ENCODE measurements at regions not wholly inside any gene's neighbourhood (a gene's known extent, or its start where the extent isn't known, plus 50 kb on each side); places are given as distances from the start of the nearest gene placed in this dataset.

DNA sequence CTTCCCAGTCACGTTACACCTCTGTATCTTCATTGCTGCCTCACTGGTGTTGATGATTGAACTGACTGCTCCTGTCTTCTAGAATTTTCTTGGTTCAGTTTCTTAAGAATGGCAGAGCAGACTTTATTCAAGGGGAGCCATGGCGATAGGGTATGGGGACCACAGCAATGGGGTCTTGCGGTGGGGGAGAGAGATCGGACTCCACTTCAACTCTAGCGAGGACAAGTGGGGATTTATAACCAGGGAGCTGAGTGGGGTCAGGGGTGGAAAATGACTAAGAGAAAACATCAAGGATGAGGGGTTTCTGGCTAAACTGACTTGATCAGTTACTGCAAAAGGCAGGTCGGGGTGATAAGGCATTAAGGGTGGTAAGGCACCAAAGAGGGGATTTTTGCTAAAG is 156.4 kb downstream of the CD83 start (continued):
- TF ChIP-seq JDP2 (CRISPR knock-in tag; IDR thresholded peaks at IDR 0.05; ENCODE audit: borderline replicate concordance) (no peak), GZF1 (CRISPR knock-in tag; IDR thresholded peaks at IDR 0.05) (no peak), POLR2AphosphoS5 (IDR thresholded peaks at IDR 0.05; ENCODE audit: low read depth, low read length) (no peak)
- TF ChIP-seq, protein P1, sequence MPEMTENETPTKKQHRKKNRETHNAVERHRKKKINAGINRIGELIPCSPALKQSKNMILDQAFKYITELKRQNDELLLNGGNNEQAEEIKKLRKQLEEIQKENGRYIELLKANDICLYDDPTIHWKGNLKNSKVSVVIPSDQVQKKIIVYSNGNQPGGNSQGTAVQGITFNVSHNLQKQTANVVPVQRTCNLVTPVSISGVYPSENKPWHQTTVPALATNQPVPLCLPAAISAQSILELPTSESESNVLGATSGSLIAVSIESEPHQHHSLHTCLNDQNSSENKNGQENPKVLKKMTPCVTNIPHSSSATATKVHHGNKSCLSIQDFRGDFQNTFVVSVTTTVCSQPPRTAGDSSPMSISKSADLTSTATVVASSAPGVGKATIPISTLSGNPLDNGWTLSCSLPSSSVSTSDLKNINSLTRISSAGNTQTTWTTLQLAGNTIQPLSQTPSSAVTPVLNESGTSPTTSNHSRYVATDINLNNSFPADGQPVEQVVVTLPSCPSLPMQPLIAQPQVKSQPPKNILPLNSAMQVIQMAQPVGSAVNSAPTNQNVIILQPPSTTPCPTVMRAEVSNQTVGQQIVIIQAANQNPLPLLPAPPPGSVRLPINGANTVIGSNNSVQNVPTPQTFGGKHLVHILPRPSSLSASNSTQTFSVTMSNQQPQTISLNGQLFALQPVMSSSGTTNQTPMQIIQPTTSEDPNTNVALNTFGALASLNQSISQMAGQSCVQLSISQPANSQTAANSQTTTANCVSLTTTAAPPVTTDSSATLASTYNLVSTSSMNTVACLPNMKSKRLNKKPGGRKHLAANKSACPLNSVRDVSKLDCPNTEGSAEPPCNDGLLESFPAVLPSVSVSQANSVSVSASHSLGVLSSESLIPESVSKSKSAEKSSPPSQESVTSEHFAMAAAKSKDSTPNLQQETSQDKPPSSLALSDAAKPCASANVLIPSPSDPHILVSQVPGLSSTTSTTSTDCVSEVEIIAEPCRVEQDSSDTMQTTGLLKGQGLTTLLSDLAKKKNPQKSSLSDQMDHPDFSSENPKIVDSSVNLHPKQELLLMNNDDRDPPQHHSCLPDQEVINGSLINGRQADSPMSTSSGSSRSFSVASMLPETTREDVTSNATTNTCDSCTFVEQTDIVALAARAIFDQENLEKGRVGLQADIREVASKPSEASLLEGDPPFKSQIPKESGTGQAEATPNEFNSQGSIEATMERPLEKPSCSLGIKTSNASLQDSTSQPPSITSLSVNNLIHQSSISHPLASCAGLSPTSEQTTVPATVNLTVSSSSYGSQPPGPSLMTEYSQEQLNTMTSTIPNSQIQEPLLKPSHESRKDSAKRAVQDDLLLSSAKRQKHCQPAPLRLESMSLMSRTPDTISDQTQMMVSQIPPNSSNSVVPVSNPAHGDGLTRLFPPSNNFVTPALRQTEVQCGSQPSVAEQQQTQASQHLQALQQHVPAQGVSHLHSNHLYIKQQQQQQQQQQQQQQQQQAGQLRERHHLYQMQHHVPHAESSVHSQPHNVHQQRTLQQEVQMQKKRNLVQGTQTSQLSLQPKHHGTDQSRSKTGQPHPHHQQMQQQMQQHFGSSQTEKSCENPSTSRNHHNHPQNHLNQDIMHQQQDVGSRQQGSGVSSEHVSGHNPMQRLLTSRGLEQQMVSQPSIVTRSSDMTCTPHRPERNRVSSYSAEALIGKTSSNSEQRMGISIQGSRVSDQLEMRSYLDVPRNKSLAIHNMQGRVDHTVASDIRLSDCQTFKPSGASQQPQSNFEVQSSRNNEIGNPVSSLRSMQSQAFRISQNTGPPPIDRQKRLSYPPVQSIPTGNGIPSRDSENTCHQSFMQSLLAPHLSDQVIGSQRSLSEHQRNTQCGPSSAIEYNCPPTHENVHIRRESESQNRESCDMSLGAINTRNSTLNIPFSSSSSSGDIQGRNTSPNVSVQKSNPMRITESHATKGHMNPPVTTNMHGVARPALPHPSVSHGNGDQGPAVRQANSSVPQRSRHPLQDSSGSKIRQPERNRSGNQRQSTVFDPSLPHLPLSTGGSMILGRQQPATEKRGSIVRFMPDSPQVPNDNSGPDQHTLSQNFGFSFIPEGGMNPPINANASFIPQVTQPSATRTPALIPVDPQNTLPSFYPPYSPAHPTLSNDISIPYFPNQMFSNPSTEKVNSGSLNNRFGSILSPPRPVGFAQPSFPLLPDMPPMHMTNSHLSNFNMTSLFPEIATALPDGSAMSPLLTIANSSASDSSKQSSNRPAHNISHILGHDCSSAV (CRISPR knock-in tag; IDR thresholded peaks at IDR 0.05; ENCODE audit: borderline replicate concordance): no peak

Data from HepG2 (cell line).